ENCODE measurements at regions not wholly inside any gene's neighbourhood (a gene's known extent, or its start where the extent isn't known, plus 50 kb on each side); places are given as distances from the start of the nearest gene placed in this dataset.
"Not testable (repeated sequence)": the region's sequence is repeated elsewhere in the genome, so short reads cannot be mapped to it uniquely, and the experiment has no call there.

- H3K4me1 Mint-ChIP-seq; DNase-seq; H3K36me3 ChIP-seq (ENCODE audit: insufficient read depth, low read length); H3K27ac ChIP-seq (ENCODE audit: low read depth, low read length); CTCF ChIA-PET; H3K9me3 ChIP-seq (ENCODE audit: low read length); H3K27ac Mint-ChIP-seq; H3K27me3 ChIP-seq (ENCODE audit: insufficient read depth, low read length, poor library complexity, severe bottlenecking); H3K36me3 Mint-ChIP-seq; POLR2A ChIA-PET; H3K27me3 Mint-ChIP-seq; H3K4me1 ChIP-seq (ENCODE audit: insufficient read depth, low read length); H3K4me3 Mint-ChIP-seq; H3K4me3 ChIP-seq (ENCODE audit: low read length): not testable (repeated sequence)
- H3K9me3 Mint-ChIP-seq, result peaks cover 2 to 29% (median 11%) of the 10 kb centered on the region in 5 donors
Measured at GRCh38 chr5:12665772-12666171, 761.5 kb upstream of the CTNND2 start.

- Histone ChIP-seq H3K4me3 (ENCODE audit: low read length) (no peak overlapping the region), H3K27me3 (ENCODE audit: insufficient read depth, low read length, poor library complexity, severe bottlenecking) (no peaks in the 10 kb centered on the region), H3K9me3 (ENCODE audit: low read length) (no peaks in the 10 kb centered on the region), H3K4me1 (ENCODE audit: insufficient read depth, low read length) (no peaks in the 10 kb centered on the region), H3K36me3 (ENCODE audit: insufficient read depth, low read length) (no peaks in the 10 kb centered on the region), H3K27ac (ENCODE audit: low read depth, low read length) (no peak overlapping the region)
- H3K36me3 Mint-ChIP-seq, result peaks cover 0 to 3% (median 0%) of the 10 kb centered on the region in 3 donors
- peaks cover 8 to 29% (median 9%) of the 10 kb centered on the region in 5 donors for H3K9me3 Mint-ChIP-seq
- H3K4me1 Mint-ChIP-seq, result no peaks in the 10 kb centered on the region
- CTCF ChIA-PET, result no interaction called here
- H3K27me3 Mint-ChIP-seq, result peaks cover 0 to 1% of the 10 kb centered on the region in 2 donors
- H3K27ac Mint-ChIP-seq, result no peak overlapping the region
- DNase-seq, result no peak
- POLR2A ChIA-PET, result no interaction called here
- H3K4me3 Mint-ChIP-seq, result no peak overlapping the region
Measured at GRCh38 chr5:12662545-12663314, 758.5 kb upstream of the CTNND2 start.

GRCh38 chr5:12661617-12662370 lies 757.5 kb upstream of the CTNND2 start:
- Mint-ChIP-seq H3K27ac (no peak overlapping the region), H3K4me1 (no peaks in the 10 kb centered on the region), H3K9me3 (peaks cover 7 to 31% (median 9%) of the 10 kb centered on the region in 5 donors), H3K36me3 (peaks cover 0 to 4% (median 0%) of the 10 kb centered on the region in 3 donors), H3K4me3 (no peak overlapping the region), H3K27me3 (peaks cover 0 to 1% of the 10 kb centered on the region in 2 donors)
- no peaks in the 10 kb centered on the region for H3K36me3 ChIP-seq (ENCODE audit: insufficient read depth, low read length)
- CTCF ChIA-PET, result no interaction called here
- H3K9me3 ChIP-seq (ENCODE audit: low read length), result no peaks in the 10 kb centered on the region
- POLR2A ChIA-PET, result no interaction called here
- no peak for DNase-seq
- H3K4me3 ChIP-seq (ENCODE audit: low read length), result no peak overlapping the region
- H3K27me3 ChIP-seq (ENCODE audit: insufficient read depth, low read length, poor library complexity, severe bottlenecking), result no peaks in the 10 kb centered on the region
- H3K27ac ChIP-seq (ENCODE audit: low read depth, low read length), result no peak overlapping the region
- H3K4me1 ChIP-seq (ENCODE audit: insufficient read depth, low read length), result no peaks in the 10 kb centered on the region

GRCh38 chr5:12660279-12661107 lies 756.2 kb upstream of the CTNND2 start:
- H3K27me3 ChIP-seq (ENCODE audit: insufficient read depth, low read length, poor library complexity, severe bottlenecking); H3K36me3 ChIP-seq (ENCODE audit: insufficient read depth, low read length); H3K4me1 Mint-ChIP-seq; H3K27ac ChIP-seq (ENCODE audit: low read depth, low read length); H3K27me3 Mint-ChIP-seq; H3K4me3 ChIP-seq (ENCODE audit: low read length); H3K9me3 ChIP-seq (ENCODE audit: low read length); H3K4me3 Mint-ChIP-seq; DNase-seq; H3K36me3 Mint-ChIP-seq; POLR2A ChIA-PET; CTCF ChIA-PET; H3K4me1 ChIP-seq (ENCODE audit: insufficient read depth, low read length); H3K27ac Mint-ChIP-seq: not testable (repeated sequence)
- peaks cover 7 to 39% (median 9%) of the 10 kb centered on the region in 5 donors for H3K9me3 Mint-ChIP-seq

GRCh38 chr5:12659686-12660085 lies 755.4 kb upstream of the CTNND2 start:
- H3K9me3 ChIP-seq (ENCODE audit: low read length), result no peaks in the 10 kb centered on the region
- ChIA-PET POLR2A (no interaction called here), CTCF (no interaction called here)
- H3K4me3 Mint-ChIP-seq, result no peak overlapping the region
- H3K27me3 ChIP-seq (ENCODE audit: insufficient read depth, low read length, poor library complexity, severe bottlenecking), result no peaks in the 10 kb centered on the region
- H3K4me1 ChIP-seq (ENCODE audit: insufficient read depth, low read length), result no peaks in the 10 kb centered on the region
- no peak for DNase-seq
- no peaks in the 10 kb centered on the region for H3K4me1 Mint-ChIP-seq
- peaks cover 0 to 4% (median 0%) of the 10 kb centered on the region in 3 donors for H3K36me3 Mint-ChIP-seq
- no peak overlapping the region for H3K4me3 ChIP-seq (ENCODE audit: low read length)
- no peak overlapping the region for H3K27ac Mint-ChIP-seq
- no peak overlapping the region for H3K27ac ChIP-seq (ENCODE audit: low read depth, low read length)
- no peaks in the 10 kb centered on the region for H3K36me3 ChIP-seq (ENCODE audit: insufficient read depth, low read length)
- H3K27me3 Mint-ChIP-seq, result peaks cover 0 to 1% of the 10 kb centered on the region in 2 donors
- H3K9me3 Mint-ChIP-seq, result peaks cover 7 to 45% (median 9%) of the 10 kb centered on the region in 5 donors

- H3K27me3 Mint-ChIP-seq, result peaks cover 0 to 1% of the 10 kb centered on the region in 2 donors
- ChIA-PET CTCF (no interaction called here), POLR2A (no interaction called here)
- Histone ChIP-seq H3K27ac (ENCODE audit: low read depth, low read length) (no peak overlapping the region), H3K4me1 (ENCODE audit: insufficient read depth, low read length) (no peaks in the 10 kb centered on the region), H3K4me3 (ENCODE audit: low read length) (no peak overlapping the region), H3K9me3 (ENCODE audit: low read length) (no peaks in the 10 kb centered on the region), H3K36me3 (ENCODE audit: insufficient read depth, low read length) (no peaks in the 10 kb centered on the region), H3K27me3 (ENCODE audit: insufficient read depth, low read length, poor library complexity, severe bottlenecking) (no peaks in the 10 kb centered on the region)
- H3K27ac Mint-ChIP-seq, result no peak overlapping the region
- peaks cover 4 to 42% (median 8%) of the 10 kb centered on the region in 5 donors for H3K9me3 Mint-ChIP-seq
- H3K4me1 Mint-ChIP-seq, result no peaks in the 10 kb centered on the region
- no peak overlapping the region for H3K4me3 Mint-ChIP-seq
- H3K36me3 Mint-ChIP-seq, result peaks cover 0 to 2% (median 0%) of the 10 kb centered on the region in 3 donors
- no peak for DNase-seq
Measured at GRCh38 chr5:12658871-12659446, 754.7 kb upstream of the CTNND2 start.

- DNase-seq; H3K27me3 ChIP-seq (ENCODE audit: insufficient read depth, low read length, poor library complexity, severe bottlenecking); H3K27ac ChIP-seq (ENCODE audit: low read depth, low read length); H3K4me1 Mint-ChIP-seq; H3K4me1 ChIP-seq (ENCODE audit: insufficient read depth, low read length); CTCF ChIA-PET; H3K4me3 Mint-ChIP-seq; H3K9me3 ChIP-seq (ENCODE audit: low read length); H3K36me3 Mint-ChIP-seq; H3K4me3 ChIP-seq (ENCODE audit: low read length); H3K27me3 Mint-ChIP-seq; H3K27ac Mint-ChIP-seq; POLR2A ChIA-PET; H3K36me3 ChIP-seq (ENCODE audit: insufficient read depth, low read length): not testable (repeated sequence)
- H3K9me3 Mint-ChIP-seq, result peaks cover 4 to 40% (median 8%) of the 10 kb centered on the region in 5 donors
Measured at GRCh38 chr5:12657914-12658474, 753.7 kb upstream of the CTNND2 start.
